ENCODE measurements at regions not wholly inside any gene's neighbourhood (a gene's known extent, or its start where the extent isn't known, plus 50 kb on each side); places are given as distances from the start of the nearest gene placed in this dataset.
"Not testable (repeated sequence)": the region's sequence is repeated elsewhere in the genome, so short reads cannot be mapped to it uniquely, and the experiment has no call there.

DNA sequence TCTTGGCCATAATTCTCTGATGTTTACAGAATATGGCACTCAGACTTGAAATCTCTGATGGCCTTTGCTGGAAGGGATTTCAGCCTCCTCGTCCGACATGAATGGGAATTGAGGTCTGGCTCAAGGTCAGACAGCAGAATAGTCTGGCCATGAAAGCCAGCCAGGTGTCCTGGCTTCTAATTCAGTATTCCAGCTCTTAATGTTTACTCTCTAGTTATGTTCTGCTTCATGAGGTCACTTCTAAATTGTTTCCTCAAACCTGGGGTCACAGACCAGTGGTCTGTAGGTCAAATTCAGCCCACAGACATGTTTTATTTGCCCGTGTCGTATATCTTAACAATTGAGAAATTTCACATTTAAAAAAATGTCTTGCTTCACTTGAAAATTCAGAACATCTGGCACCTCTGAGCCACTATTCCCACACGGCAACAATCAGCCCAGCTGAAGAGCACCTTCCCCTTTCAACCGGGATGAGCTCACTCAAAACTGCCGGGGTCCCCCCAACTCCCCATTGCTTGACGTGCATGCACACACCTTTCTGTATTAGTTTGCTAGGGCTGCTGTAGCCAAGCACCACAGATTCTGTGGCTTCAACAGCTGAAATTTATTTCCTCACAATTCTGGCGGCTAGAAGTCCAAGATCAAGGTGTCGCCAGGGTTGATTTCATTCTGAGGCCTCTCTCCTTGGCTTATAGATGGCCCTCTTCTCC, 243.5 kb downstream of the ENC1 start:
- DNase-seq, result no peak

GRCh38 chr5:74394916-74395880, 245.3 kb downstream of the ENC1 start:
- no peak for DNase-seq

DNA sequence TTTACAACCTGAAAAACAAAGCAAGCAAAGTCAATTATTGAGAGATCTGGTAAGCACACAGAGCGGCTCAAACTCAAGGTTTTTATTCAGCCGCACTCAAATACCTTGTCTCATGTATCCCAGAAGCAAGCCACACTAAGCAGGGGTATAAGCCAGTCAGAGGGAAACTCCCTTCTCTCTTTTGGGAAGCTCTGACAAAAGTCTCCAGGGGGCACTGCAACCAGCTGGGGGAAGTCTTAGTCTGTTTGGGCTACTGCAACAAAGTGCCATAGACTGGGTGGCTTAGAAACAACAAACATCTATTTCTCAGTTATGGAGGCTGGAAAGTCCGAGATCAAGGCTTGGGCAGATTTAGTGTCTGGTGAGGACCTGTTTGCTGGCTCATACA, 246.0 kb downstream of the ENC1 start:
- DNase-seq, result no peak

- no peak for DNase-seq
Observed at GRCh38 chr5:74393943-74394342, 246.6 kb downstream of the ENC1 start.

GRCh38 chr5:74392711-74393351, 247.7 kb downstream of the ENC1 start:
- no peak for DNase-seq

- DNase-seq, result no peak
Observed at GRCh38 chr5:74391410-74391809, 249.1 kb downstream of the ENC1 start.

GRCh38 chr5:74390822-74391221, 249.7 kb downstream of the ENC1 start:
- DNase-seq, result no peak

GRCh38 chr5:74390306-74390637, 250.3 kb downstream of the ENC1 start:
- DNase-seq, result no peak

- no peak for DNase-seq
Observed at GRCh38 chr5:74389531-74390305, 250.8 kb downstream of the ENC1 start.

- DNase-seq, result not testable (repeated sequence)
Observed at GRCh38 chr5:74388411-74388810, 252.1 kb downstream of the ENC1 start.

- no peak for DNase-seq
Observed at GRCh38 chr5:74386571-74387334, 253.8 kb downstream of the ENC1 start.

DNA sequence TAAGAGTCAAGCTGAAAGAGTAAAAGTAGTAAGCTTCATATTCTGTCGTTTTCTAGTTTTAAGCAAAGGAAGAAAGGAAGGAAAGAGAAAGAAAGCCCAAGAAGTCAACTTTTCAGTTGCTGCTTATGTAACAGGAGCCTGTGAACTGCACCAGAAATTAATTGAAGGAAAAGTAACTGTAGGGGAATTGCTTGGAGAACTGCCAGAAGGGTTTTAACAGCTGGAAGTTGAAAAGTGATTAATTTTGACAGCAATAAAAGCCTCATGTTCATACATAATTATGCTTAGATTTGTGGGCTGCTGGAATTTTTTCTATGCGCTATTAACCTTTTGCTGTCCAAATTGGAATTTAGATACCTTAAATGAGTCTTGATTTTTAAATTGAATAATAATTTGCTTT, 255.7 kb downstream of the ENC1 start:
- no peak for DNase-seq

GRCh38 chr5:74382987-74383593, 257.4 kb downstream of the ENC1 start:
- DNase-seq, result no peak

- DNase-seq, result no peak
Observed at GRCh38 chr5:74382123-74382855, 258.2 kb downstream of the ENC1 start.

DNA sequence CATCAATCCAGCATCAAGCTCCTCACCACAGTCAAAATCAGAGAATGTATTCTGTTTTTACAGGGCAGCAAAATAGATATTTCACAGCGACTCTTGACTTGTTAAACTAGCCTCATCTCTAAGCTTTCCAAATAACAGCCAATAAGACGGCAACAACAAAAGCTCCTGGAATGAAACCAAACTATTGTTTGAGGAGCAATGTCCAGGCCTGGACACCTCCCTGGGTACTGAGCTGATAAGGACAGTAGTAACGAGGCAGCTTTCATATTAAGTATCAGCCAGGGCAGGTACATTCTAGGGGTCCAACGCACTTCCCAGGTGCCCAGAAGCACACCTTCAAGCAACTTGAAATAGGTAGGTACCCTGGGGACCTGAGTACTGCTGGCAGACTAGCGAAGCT, 260.3 kb downstream of the ENC1 start:
- DNase-seq, result no peak

DNA sequence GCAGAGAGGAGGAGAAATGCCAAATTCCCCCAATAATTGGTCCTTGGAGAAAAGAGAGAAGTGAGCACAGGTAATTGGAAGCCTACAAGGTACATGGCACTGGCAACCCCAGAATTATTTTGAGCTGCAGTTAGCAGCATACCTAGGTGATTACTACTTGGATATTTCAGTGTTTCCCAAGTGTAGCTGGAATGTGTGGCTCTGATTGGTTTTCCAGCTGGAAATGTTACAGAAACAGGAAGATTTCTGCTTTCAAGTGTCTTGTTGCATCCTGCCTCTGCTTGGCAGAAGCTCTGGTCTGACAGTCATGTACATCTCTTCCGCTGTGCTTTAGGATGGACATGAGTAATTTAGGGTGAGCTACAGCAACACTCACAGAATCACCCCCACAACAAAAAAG, 262.1 kb downstream of the ENC1 start:
- DNase-seq, result no peak

DNA sequence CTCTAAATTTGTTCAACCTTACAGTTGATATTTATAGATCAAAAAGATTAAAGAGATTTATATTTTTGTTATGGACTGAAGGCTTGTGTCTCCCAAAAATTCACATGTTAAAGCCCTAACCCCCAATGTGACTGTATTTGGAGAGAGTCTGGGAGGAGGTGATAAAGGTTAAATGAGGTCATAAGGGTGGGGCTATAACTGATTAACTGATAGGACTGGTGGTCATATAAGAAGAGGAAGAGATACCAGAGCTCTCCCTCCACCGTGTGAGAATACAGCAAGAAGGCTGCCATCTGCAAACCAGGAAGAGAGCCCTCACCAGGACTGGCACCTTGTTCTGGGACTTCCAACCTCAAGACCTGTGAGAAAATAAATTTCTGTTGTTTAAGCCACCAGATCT, 264.3 kb downstream of the ENC1 start:
- no peak for DNase-seq

DNA sequence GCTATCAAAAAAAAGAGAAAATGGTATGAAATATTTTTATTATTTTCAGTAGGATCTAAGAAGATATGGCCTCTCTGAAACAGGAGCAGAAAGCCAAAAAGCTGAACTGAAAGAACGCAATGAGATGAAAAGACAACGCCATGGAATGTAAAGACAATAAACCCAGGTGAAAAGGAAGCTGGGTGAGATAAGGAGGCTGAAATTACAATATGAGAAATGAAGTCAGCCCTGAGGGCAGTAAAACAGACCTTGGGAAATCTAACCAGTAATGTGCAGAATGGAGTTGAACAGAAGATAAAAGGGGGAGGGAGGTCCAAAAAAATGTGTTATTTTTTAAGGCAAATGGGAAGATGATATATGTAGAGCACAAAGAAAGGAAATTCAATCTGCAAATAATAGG, 265.3 kb downstream of the ENC1 start:
- no peak for DNase-seq

DNA sequence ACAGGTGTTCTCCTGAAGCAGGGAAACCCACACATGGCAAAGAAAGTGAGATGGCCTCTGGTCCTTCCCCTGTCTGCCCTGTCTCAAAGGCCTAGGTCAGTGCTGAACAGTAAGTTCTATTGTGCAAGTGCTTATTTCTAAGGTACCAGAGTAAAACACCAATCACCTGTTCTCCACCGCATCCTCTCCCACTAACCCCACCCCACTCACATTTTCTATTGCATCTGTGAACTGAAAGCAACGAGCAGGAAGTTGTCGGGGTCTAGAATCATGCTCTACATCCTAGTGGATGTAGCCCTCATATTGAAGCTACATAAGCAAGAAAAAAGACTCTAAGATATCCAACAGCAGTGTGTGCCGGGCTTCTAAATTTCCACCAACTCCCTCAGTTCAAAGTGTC, 265.9 kb downstream of the ENC1 start:
- DNase-seq, result no peak

GRCh38 chr5:74373076-74373475, 267.5 kb downstream of the ENC1 start:
- no peak for DNase-seq

DNA sequence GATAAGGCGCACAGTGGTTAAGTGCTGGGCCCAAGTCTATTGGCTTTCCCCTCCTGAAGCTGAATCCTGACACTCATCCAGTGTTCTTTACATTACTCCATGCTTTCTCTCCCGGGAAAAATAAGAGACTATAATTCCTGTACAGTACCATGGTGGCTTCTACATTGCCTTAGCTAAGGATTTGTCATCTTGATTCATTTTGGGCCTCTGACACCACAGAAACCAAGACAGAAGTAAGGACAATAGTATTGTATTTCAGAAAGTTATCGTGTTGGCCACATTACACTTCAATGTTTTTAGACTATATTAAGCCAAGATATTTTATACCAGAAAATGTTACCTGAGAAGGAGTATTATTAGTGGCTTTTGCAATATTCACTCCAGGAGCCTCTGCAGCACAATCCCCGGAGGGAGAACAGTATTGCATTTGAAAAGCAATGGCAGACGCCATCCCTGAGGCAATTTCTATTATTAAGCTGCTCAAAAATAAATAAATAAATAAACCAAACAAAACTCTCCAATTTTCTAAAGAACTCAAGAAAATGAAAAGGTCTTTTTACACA, 267.9 kb downstream of the ENC1 start:
- DNase-seq, result no peak

Data from activated CD8-positive, alpha-beta memory T cell treated with anti-CD3 and anti-CD28 coated beads for 24 hours (primary cell).